ENCODE measurements at regions not wholly inside any gene's neighbourhood (a gene's known extent, or its start where the extent isn't known, plus 50 kb on each side); places are given as distances from the start of the nearest gene placed in this dataset.

DNA sequence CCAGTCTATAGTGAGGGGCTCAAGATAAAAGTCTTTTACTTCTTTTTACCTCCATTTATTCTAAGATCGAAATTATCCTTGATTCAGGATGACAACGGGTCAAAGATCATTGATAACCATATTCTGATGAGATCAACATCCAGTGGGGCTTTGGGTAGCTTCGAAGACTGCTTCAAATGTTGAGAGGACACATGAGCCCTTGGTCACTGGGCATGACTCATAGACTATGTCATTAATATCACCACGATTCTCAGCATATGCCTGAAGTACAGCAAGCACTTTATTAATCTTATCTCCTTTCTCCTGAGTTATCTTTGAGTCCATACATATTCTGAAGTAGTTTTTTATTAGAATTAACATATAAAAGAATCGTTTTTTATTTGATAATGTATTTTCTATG lies 117.1 kb upstream of the DAB2 start:
- no peak for TF ChIP-seq POLR2A (IDR thresholded peaks at IDR 0.05)
- TF ChIP-seq, protein P1, sequence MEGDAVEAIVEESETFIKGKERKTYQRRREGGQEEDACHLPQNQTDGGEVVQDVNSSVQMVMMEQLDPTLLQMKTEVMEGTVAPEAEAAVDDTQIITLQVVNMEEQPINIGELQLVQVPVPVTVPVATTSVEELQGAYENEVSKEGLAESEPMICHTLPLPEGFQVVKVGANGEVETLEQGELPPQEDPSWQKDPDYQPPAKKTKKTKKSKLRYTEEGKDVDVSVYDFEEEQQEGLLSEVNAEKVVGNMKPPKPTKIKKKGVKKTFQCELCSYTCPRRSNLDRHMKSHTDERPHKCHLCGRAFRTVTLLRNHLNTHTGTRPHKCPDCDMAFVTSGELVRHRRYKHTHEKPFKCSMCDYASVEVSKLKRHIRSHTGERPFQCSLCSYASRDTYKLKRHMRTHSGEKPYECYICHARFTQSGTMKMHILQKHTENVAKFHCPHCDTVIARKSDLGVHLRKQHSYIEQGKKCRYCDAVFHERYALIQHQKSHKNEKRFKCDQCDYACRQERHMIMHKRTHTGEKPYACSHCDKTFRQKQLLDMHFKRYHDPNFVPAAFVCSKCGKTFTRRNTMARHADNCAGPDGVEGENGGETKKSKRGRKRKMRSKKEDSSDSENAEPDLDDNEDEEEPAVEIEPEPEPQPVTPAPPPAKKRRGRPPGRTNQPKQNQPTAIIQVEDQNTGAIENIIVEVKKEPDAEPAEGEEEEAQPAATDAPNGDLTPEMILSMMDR (IDR thresholded peaks at IDR 0.05), result no peak

Measured in testis (tissue), 2 donors.